T-helper 17 cell (primary cell): ENCODE measurements at regions not wholly inside any gene's neighbourhood (a gene's known extent, or its start where the extent isn't known, plus 50 kb on each side); places are given as distances from the start of the nearest gene placed in this dataset.
"Not testable (repeated sequence)": the region's sequence is repeated elsewhere in the genome, so short reads cannot be mapped to it uniquely, and the experiment has no call there.

ENCODE experiments used
- ATAC-seq: fragments of 150-1000 bp; cut with Tn5 transposase; 2 replicates; pipeline ENCODE4 v1.10.0; 2021; ENCODE audit warnings: mild to moderate bottlenecking, moderate library complexity
- DNase-seq, 3 donors: peaks; one replicate each; pipeline versions ENCODE4 v3.0.0 to v3.0.0-alpha.2; 2020 to 2021
- H3K9me3 ChIP-seq: one replicate; pipeline ENCODE4 v1.7.0; 2013; ENCODE audit warnings: low read length, mild to moderate bottlenecking; ENCODE audit not compliant: control insufficient read depth, poor library complexity, severe bottlenecking
- H3K27ac Mint-ChIP-seq: one replicate; pipeline ENCODE4 v1.8.0; 2022; ENCODE audit warnings: mild to moderate bottlenecking, moderate library complexity, mixed read lengths
- H3K27me3 Mint-ChIP-seq: one replicate; pipeline ENCODE4 v1.8.0; 2022; ENCODE audit warnings: mixed read lengths
- H3K36me3 Mint-ChIP-seq: one replicate; pipeline ENCODE4 v1.8.0; 2022; ENCODE audit warnings: low read depth, mixed read lengths
- H3K4me1 Mint-ChIP-seq: one replicate; pipeline ENCODE4 v1.8.0; 2022; ENCODE audit warnings: mild to moderate bottlenecking, mixed read lengths
- H3K4me3 Mint-ChIP-seq: one replicate; pipeline ENCODE4 v1.8.0; 2022; ENCODE audit warnings: mild to moderate bottlenecking, moderate library complexity, mixed read lengths

- DNase-seq (no peak), ATAC-seq (no peak)
- H3K4me3 Mint-ChIP-seq: no peak overlapping the region
- peaks cover 27% of the 10 kb centered on the region for H3K4me1 Mint-ChIP-seq
- no peaks in the 10 kb centered on the region for H3K9me3 ChIP-seq
- no peaks in the 10 kb centered on the region for H3K27me3 Mint-ChIP-seq
- H3K27ac Mint-ChIP-seq: no peak overlapping the region
- peaks cover 6% of the 10 kb centered on the region for H3K36me3 Mint-ChIP-seq
These were observed 105.3 kb upstream of the DYRK2 start for GRCh38 chr12:67543021-67543770.

GRCh38 chr12:67545298-67545697 is 103.2 kb upstream of the DYRK2 start:
- no peak for DNase-seq
- H3K4me1 Mint-ChIP-seq: peaks cover 27% of the 10 kb centered on the region
- H3K9me3 ChIP-seq: no peaks in the 10 kb centered on the region
- H3K36me3 Mint-ChIP-seq: peaks cover 6% of the 10 kb centered on the region
- no peak overlapping the region for H3K27ac Mint-ChIP-seq
- H3K4me3 Mint-ChIP-seq: no peak overlapping the region
- no peaks in the 10 kb centered on the region for H3K27me3 Mint-ChIP-seq
- no peak for ATAC-seq

GRCh38 chr12:67546746-67547145 is 101.8 kb upstream of the DYRK2 start:
- peaks cover 17% of the 10 kb centered on the region for H3K4me1 Mint-ChIP-seq
- DNase-seq: no peak
- H3K27me3 Mint-ChIP-seq: no peaks in the 10 kb centered on the region
- peaks cover 4% of the 10 kb centered on the region for H3K36me3 Mint-ChIP-seq
- no peak for ATAC-seq
- peak overlapping the region; percentile 77 for H3K27ac Mint-ChIP-seq
- H3K4me3 Mint-ChIP-seq: no peak overlapping the region
- no peaks in the 10 kb centered on the region for H3K9me3 ChIP-seq

- H3K27ac Mint-ChIP-seq, H3K27me3 Mint-ChIP-seq, H3K4me1 Mint-ChIP-seq, DNase-seq, H3K9me3 ChIP-seq, H3K36me3 Mint-ChIP-seq: not testable (repeated sequence)
- ATAC-seq: peak; percentile 60
- H3K4me3 Mint-ChIP-seq: peak overlapping the region; percentile 10
These were observed 93.3 kb upstream of the DYRK2 start for GRCh38 chr12:67555075-67555717.

DNA sequence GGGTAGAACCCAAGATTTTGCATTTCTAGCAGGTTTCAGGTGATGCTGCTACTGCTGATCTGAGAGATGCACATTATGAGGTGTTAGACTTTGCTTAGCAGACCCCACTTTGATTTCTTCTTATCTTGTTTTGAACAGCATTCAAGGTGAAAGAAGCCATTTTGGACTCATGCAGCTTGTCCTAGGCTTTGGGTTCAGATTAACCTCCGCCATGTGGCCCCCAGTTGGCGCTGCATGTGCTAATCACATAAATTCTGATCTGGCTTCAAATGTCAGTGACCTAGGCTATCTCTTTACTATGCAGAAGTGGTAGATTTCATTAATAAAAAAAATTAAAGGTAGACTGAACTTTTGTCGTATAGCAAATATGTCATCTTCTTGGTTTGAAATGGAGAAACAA is 89.8 kb upstream of the DYRK2 start:
- no peak overlapping the region for H3K4me3 Mint-ChIP-seq
- no peak for ATAC-seq
- no peak overlapping the region for H3K27ac Mint-ChIP-seq

GRCh38 chr12:67559751-67560150 is 88.8 kb upstream of the DYRK2 start:
- ATAC-seq (no peak), DNase-seq (no peak)
- no peaks in the 10 kb centered on the region for H3K9me3 ChIP-seq
- H3K27me3 Mint-ChIP-seq: no peaks in the 10 kb centered on the region
- H3K4me3 Mint-ChIP-seq: no peak overlapping the region
- H3K4me1 Mint-ChIP-seq: peaks cover 8% of the 10 kb centered on the region
- H3K36me3 Mint-ChIP-seq: peaks cover 3% of the 10 kb centered on the region
- H3K27ac Mint-ChIP-seq: no peak overlapping the region

More for the DNA sequence above, 89.8 kb upstream of the DYRK2 start:
- no peaks in the 10 kb centered on the region for H3K9me3 ChIP-seq
- no peaks in the 10 kb centered on the region for H3K27me3 Mint-ChIP-seq
- H3K4me1 Mint-ChIP-seq: peaks cover 10% of the 10 kb centered on the region
- peaks cover 3% of the 10 kb centered on the region for H3K36me3 Mint-ChIP-seq
- no peak for DNase-seq

- no peak overlapping the region for H3K27ac Mint-ChIP-seq
- ATAC-seq (no peak), DNase-seq (no peak)
- H3K4me3 Mint-ChIP-seq: no peak overlapping the region
- H3K4me1 Mint-ChIP-seq: no peaks in the 10 kb centered on the region
- H3K36me3 Mint-ChIP-seq: peaks cover 3% of the 10 kb centered on the region
- H3K27me3 Mint-ChIP-seq: no peaks in the 10 kb centered on the region
- H3K9me3 ChIP-seq: peaks cover 4% of the 10 kb centered on the region
These were observed 85.8 kb upstream of the DYRK2 start for GRCh38 chr12:67562513-67563287.

DNA sequence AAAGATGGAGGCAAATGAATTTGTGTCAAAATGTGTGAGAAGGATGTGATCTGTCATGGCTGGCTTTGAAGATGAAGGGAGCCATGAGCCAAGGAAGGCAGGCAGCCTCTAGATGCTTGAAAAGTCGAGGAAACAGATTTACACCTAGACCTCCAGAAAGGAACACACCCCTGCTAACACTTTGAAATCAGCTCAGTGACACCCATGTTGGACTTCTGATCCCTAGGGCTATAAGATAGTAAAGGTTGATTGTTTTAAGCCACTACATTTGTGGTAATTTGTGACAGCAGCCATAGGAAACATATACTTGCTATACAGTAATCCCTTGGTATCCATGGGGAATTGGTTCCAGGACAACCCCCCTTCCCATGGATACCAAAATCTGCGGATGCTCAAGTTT is 80.5 kb upstream of the DYRK2 start:
- no peak for ATAC-seq
- DNase-seq: no peak
- H3K27me3 Mint-ChIP-seq: no peaks in the 10 kb centered on the region
- no peaks in the 10 kb centered on the region for H3K36me3 Mint-ChIP-seq
- no peak overlapping the region for H3K4me3 Mint-ChIP-seq
- no peak overlapping the region for H3K27ac Mint-ChIP-seq
- H3K9me3 ChIP-seq: peaks cover 4% of the 10 kb centered on the region
- peaks cover 4% of the 10 kb centered on the region for H3K4me1 Mint-ChIP-seq

DNA sequence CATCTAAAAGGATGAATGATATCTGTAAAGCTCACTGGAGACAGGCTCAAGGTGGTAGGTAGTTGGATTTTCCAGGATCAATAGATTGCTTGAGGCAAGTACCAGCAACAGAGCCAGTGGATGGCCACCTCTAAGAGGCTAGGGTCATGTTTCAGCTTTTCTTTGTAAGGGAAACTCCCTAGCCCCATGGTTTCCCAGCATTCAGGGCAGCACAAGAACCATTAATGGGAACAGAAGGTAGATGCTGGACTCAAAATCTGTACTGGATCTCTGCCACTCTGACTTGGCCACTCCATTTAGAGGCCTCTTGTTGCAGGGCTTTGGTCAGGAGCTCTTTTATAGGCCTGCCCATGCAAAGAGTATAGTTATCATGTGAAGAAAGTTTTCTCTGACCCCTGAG is 76.1 kb upstream of the DYRK2 start:
- Mint-ChIP-seq H3K27me3 (no peaks in the 10 kb centered on the region), H3K36me3 (no peaks in the 10 kb centered on the region), H3K4me3 (no peak overlapping the region), H3K27ac (no peak overlapping the region), H3K4me1 (peaks cover 8% of the 10 kb centered on the region)
- DNase-seq (no peak), ATAC-seq (no peak)
- H3K9me3 ChIP-seq: no peaks in the 10 kb centered on the region

GRCh38 chr12:67573566-67573965 is 75.0 kb upstream of the DYRK2 start:
- Mint-ChIP-seq H3K4me3 (no peak overlapping the region), H3K27ac (no peak overlapping the region), H3K27me3 (no peaks in the 10 kb centered on the region), H3K36me3 (no peaks in the 10 kb centered on the region), H3K4me1 (peaks cover 15% of the 10 kb centered on the region)
- no peak for DNase-seq
- no peak for ATAC-seq
- H3K9me3 ChIP-seq: no peaks in the 10 kb centered on the region

DNA sequence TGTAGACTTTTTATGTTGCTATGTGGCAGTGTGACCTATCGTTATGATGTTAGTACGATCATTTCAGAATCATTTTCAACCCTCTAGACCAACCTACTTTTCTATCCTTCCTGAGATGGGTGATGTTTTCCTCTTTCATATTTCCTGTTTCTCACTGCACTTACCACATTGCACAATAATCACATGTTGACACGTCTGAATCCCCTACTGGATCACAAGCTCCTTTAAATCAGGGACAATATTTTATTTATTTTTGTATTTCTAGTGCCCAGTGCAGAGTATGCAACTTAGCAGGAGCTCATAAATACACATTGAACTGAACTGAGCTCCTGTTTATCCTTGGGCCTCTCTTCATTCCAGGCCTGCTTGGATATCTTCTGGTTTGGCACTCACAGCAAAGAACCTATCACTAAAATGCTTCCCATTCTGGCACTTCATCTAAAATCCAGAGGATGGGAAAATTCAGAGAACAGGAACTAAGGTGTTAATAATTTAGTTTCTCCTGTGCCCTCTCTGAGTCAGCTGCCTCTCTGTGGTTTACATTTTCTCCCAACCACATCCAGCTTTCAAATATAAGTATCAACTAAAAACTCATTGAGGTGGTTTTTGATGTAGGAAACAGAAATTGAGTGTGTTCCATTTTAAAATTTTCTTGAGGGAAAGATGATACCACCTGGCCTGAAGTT is 69.4 kb upstream of the DYRK2 start:
- Mint-ChIP-seq H3K27ac (peak overlapping the region; percentile 5), H3K36me3 (no peaks in the 10 kb centered on the region), H3K4me3 (peak overlapping the region; percentile 51), H3K27me3 (no peaks in the 10 kb centered on the region), H3K4me1 (peaks cover 34% of the 10 kb centered on the region)
- ATAC-seq (peak; percentile 89), DNase-seq (no peak)
- H3K9me3 ChIP-seq: no peaks in the 10 kb centered on the region

DNA sequence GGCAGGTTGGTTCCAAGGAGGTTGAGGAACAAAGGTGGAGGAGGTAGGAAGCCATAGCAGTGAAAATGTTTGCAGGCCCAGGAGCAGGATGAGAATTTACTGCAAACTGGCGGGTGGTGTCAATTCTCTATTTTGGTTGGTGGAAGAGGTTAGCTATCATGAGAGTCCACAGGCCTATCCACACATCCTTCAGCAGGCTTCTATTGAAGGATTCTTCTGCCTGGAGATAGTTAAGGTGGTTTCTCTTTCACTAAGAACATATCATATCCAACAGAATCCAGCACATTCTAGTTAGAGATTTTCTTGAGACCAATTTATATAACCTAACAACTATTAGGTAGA is 68.9 kb upstream of the DYRK2 start:
- H3K4me1 Mint-ChIP-seq: peaks cover 35% of the 10 kb centered on the region
- DNase-seq (no peak), ATAC-seq (peak; percentile 39)
- no peaks in the 10 kb centered on the region for H3K27me3 Mint-ChIP-seq
- H3K4me3 Mint-ChIP-seq: peak overlapping the region; percentile 51
- peak overlapping the region; percentile 5 for H3K27ac Mint-ChIP-seq
- no peaks in the 10 kb centered on the region for H3K9me3 ChIP-seq
- no peaks in the 10 kb centered on the region for H3K36me3 Mint-ChIP-seq

DNA sequence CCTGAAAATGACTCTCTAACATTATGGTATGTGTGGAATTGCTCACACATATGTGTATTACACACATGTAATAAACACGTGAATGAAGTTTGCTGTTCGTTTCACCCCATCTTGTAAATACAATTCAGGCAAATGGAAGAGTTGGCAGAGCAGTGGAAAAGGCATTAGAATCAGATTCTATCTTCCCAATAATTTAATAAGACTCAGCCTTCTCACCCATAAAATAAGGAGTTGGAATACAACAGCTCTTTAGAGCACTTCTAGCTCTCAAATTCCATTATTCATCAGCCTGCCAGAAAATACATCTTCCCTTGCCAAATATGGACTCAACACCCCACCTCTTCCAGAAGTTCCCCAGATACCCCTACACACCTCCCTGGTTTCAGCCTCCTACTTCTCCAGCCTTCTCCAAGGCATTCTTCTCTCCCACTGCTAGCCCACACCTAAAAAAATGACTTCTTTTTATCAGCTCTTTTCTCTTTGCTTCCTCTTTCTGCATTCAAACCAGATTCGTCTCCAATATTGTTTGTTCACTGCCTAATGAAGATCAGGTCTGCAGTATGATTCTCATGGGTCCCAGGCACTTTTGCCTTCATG is 66.2 kb upstream of the DYRK2 start:
- no peak for ATAC-seq
- no peaks in the 10 kb centered on the region for H3K36me3 Mint-ChIP-seq
- no peak overlapping the region for H3K4me3 Mint-ChIP-seq
- H3K27ac Mint-ChIP-seq: no peak overlapping the region
- H3K27me3 Mint-ChIP-seq: no peaks in the 10 kb centered on the region
- H3K4me1 Mint-ChIP-seq: peaks cover 43% of the 10 kb centered on the region
- no peaks in the 10 kb centered on the region for H3K9me3 ChIP-seq
- DNase-seq: no peak
